PC-3 (cell line): ENCODE measurements at regions not wholly inside any gene's neighbourhood (a gene's known extent, or its start where the extent isn't known, plus 50 kb on each side); places are given as distances from the start of the nearest gene placed in this dataset.

Experiments
- EZH2 ChIP-seq: fragments of 300-600 bp; sonication (generic); IDR thresholded peaks from one replicate; pipeline ENCODE4 v1.6.1; 2017; ENCODE audit warnings: antibody characterized with exemption, mild to moderate bottlenecking, low read length; ENCODE audit not compliant: unreplicated experiment
- EZH2phosphoT487 ChIP-seq: fragments of 300-600 bp; sonication (generic); IDR thresholded peaks from 2 replicates; pipeline ENCODE4 v1.6.1; 2018; ENCODE audit warnings: mild to moderate bottlenecking, antibody characterized with exemption, low read length, borderline replicate concordance
- TF ChIP-seq, protein P1 (sequence below): fragments of 300-600 bp; sonication (generic); conservative IDR thresholded peaks from 2 replicates; pipeline ENCODE4 v1.5.1; 2017; ENCODE audit warnings: antibody characterized with exemption, low read depth, mild to moderate bottlenecking, low read length

DNA sequence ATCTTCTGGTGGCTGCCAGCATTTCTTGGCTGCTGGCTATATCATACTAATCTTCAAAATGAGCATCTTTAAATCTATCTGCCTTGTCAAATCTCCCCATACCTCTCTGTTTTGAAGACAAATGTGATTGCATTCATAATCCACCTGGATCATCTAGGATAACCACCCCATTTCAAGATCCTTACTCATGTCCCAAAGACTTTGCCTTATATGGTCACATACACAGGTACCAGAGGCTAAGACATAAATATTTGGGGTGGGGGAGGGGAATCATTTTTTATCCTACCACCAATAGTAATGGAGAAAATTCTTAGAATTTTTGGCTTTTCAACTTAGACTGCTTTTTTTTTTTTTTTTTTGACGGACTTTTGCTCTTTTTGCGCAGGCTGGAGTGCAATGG is 970.8 kb downstream of the PLOD2 start:
- TF ChIP-seq, protein P1, sequence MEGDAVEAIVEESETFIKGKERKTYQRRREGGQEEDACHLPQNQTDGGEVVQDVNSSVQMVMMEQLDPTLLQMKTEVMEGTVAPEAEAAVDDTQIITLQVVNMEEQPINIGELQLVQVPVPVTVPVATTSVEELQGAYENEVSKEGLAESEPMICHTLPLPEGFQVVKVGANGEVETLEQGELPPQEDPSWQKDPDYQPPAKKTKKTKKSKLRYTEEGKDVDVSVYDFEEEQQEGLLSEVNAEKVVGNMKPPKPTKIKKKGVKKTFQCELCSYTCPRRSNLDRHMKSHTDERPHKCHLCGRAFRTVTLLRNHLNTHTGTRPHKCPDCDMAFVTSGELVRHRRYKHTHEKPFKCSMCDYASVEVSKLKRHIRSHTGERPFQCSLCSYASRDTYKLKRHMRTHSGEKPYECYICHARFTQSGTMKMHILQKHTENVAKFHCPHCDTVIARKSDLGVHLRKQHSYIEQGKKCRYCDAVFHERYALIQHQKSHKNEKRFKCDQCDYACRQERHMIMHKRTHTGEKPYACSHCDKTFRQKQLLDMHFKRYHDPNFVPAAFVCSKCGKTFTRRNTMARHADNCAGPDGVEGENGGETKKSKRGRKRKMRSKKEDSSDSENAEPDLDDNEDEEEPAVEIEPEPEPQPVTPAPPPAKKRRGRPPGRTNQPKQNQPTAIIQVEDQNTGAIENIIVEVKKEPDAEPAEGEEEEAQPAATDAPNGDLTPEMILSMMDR, result no peak
- no peak for TF ChIP-seq EZH2phosphoT487
- TF ChIP-seq EZH2, result no peak
